ENCODE measurements at regions not wholly inside any gene's neighbourhood (a gene's known extent, or its start where the extent isn't known, plus 50 kb on each side); places are given as distances from the start of the nearest gene placed in this dataset.

DNA sequence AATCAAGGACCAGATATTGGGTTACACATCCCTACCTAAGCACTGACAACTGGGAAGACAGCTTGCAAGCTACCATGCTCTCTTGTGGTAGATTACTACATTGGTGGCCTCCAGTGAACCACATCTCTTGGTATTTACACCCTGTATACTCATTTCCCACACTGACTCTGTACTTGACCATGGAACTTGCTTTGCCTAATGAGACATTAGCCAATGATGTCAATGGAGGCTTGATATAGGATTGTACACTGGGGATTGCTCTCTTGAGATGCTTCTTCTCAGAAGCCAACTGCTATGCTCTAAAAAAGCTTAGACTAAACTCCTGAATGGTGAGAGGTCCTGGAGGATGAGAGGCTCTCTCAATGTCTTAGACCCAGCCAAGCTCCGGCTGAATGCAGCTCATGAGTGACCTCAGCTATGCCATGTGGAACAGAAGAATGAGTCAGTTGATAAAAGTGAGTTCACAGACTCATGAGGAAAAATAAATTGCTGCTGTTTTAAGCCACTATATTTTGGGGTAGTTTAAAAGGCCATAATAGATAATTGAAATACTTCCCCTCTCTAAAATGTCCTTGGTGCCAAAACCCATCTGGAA lies 61.5 kb upstream of the GALNT15 start:
- DNase-seq (ENCODE audit: low read depth in 2 of 2): no peak

DNA sequence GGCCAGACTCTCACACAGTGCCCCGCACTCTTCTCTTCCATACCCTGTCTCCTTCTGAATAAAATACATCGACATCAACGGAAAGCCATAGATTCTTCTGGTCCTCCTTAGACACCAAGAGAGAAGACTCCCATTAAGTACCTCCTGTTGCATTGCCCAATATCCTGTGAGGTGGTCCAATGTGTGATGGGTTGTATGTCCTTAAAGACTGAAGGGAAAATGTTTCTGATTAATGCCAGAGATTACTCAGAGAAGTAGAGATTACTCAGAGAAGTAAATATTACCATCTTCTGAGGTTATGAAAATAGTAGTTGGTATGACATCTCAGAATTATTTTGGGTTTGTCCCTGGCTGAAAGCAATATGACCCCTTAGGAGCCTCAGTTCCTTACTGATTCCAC lies 60.8 kb upstream of the GALNT15 start:
- DNase-seq (ENCODE audit: low read depth in 2 of 2): no peak

DNA sequence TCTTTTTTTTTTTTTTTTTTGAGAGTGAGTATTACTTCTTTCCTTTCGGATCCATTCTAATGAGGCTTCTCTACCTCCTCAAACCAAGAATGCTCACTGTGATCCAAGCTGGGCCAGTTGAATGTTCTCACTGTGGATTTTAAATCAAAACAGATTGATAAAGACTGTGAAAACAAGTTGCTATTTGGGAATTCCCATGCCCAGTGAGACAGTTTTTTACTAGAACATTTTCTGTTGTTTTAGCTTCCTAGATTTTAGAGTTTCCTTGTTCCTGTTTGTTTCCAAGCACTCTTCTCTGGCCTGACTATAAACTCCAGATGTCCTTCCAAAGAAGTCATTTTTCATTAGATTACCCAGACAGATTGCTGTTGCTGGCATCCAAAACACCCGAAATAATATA lies 60.1 kb upstream of the GALNT15 start:
- no peak for DNase-seq (ENCODE audit: low read depth in 2 of 2)

DNA sequence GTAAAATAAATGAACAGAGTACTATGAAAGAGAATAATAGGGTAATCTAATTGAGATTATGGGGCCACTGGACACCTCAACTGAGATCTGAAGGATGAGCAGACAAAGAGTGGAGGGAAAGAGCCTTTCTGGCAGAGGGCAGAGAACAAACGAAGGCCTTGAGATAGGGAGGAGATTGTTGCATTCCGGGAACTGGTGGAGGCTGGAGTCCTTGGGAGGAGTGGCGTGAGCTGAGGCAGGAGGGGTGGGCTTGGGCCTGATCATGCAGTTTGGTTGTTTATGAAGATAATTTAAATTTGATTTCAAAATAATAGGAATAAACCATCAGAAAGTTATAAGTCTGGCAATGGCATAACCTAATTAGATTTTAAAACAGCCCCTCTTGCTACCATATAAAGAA lies 59.5 kb upstream of the GALNT15 start:
- no peak for DNase-seq (ENCODE audit: low read depth in 2 of 2)

DNA sequence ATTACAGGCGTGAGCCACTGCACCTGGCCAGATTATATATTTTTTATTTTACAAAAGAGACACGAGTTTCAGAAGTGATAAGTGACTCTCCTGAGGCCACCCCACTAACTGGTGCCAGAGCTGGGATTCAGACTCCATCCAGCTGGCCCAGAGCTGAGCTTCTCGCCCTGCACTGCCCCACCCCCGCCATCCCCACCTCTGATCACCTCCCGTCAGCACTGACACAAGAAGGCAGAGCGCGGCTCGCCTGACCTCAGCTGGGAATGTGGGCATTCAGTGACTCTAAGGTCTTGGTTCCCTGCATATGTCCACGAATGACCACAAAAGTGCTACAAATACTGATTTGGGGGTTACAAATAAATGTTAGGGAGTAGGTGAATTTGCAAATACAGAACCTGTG lies 56.1 kb upstream of the GALNT15 start:
- no peak for DNase-seq (ENCODE audit: low read depth in 2 of 2)

DNA sequence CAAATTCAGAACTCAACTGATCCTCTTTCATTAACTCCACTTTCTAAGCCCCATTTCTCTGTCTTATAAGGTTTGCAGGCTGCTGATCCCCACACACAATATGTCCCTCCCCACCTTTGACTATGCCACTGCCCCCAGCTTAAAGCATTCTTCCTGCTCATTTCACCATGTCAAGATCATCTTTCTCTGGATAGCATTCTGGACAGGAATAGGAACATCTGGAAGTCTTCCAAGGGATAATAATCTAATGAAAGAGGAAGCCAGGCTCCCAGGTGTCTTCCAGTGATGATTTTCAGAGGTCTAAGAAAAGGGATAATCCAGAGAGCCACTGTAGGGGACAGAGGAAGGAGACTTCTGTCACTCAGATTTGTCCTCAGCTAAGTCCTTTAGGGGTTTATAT lies 54.6 kb upstream of the GALNT15 start:
- no peak for DNase-seq (ENCODE audit: low read depth in 2 of 2)

DNA sequence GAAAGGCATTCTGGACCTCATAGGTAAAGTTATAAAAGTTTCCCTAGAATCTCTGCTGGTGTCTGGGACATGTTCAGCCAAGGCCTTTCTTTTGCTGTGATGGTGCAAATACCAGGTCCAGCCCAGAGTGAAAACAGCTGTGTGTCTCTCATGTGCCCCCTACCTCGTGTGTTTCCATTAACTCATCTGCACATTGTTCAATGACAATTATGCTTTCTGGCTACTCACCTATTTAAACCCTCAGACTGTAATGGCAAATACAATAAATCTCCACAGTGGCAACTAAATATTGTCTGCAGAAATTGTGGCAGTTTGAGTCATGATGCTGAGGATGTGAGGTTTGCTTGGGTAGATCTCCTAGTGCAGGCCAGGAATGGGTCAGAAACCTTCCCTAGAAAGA lies 53.1 kb upstream of the GALNT15 start:
- no peak for DNase-seq (ENCODE audit: low read depth in 2 of 2)

DNA sequence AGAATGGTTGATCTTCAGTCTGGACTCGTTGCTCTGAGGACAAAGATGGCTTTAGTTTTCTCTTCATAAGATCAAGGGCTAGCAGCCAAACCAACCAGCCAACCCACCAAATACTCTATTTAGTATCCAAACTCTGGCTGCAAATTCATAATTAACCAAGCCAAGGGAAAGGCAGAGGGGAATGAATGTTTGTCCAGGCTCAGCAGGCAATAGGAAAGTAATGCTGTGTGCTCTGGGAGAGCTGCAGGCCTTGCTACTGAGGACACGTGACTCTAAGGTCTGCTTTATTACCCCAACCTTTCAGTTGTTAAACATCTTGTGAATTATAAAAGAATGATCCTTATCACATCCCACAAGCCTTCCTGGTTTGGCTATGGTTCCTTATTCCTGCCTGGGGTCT lies 52.3 kb upstream of the GALNT15 start:
- DNase-seq (ENCODE audit: low read depth in 2 of 2): no peak

DNA sequence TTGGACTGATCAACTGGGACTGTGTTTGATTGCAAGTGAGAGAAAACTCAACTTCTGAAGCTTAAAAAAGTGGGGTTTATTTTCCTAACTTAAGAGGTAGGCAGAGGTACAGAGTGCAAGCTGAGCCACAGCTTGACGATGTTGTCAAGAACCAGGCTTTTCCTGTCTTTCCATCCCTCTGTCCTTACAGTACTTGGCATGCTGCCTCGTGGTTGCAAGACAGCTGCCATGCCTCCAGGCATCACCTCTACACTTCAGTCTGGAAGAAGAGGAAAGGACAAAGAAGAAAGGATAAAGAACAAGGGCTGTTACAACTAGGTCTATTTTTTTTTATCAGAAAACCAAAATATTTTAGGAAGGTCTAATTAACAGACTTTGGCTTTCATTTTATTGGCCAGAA lies 51.8 kb upstream of the GALNT15 start:
- DNase-seq (ENCODE audit: low read depth in 2 of 2): no peak

DNA sequence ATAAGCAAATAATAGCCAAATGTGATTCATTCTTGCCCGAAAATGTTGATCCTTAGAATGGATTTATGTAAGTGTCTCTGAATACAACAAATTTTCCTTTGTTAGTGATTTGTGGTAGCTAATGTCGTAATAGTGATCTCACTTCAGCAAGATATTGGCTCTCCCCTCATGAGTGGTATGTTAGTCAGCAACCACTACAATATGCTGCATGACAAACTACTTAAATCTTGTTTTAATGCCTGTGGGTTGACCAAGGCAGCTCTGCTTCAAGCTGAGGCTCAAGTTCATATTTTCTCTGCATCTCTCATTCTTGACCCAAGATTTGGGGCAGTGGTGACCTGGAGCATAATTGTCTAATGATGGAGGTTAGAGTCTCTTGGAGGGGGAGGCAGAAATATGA lies 49.8 kb upstream of the GALNT15 start:
- DNase-seq (ENCODE audit: low read depth in 2 of 2): no peak
